KMS-11 (cell line): ENCODE measurements at regions not wholly inside any gene's neighbourhood (a gene's known extent, or its start where the extent isn't known, plus 50 kb on each side); places are given as distances from the start of the nearest gene placed in this dataset.

Source experiments
- H2AFZ ChIP-seq: fragments of 200-600 bp; sonication (generic); 2 replicates; pipeline ENCODE4 v1.6.1; 2016; ENCODE audit warnings: antibody characterized with exemption, mixed run types, low read depth
- H3K27ac ChIP-seq: fragments of 200-600 bp; sonication (generic); 2 replicates; pipeline ENCODE4 v1.6.1; 2016; ENCODE audit warnings: mild to moderate bottlenecking, mixed run types
- H3K27me3 ChIP-seq: fragments of 200-600 bp; sonication (generic); 2 replicates; pipeline ENCODE4 v1.6.1; 2017; ENCODE audit warnings: mild to moderate bottlenecking, low read depth, mixed run types, moderate library complexity; ENCODE audit not compliant: insufficient read depth
- H3K36me3 ChIP-seq: fragments of 200-600 bp; sonication (generic); 2 replicates; pipeline ENCODE4 v1.6.1; 2017; ENCODE audit warnings: mild to moderate bottlenecking, mixed run types; ENCODE audit not compliant: insufficient read depth
- H3K4me1 ChIP-seq: fragments of 200-600 bp; sonication (generic); 2 replicates; pipeline ENCODE4 v1.6.1; 2016; ENCODE audit warnings: mild to moderate bottlenecking, low read depth, mixed run types; ENCODE audit not compliant: poor library complexity, severe bottlenecking
- H3K4me2 ChIP-seq: fragments of 200-600 bp; sonication (generic); 2 replicates; pipeline ENCODE4 v1.7.0; 2016; ENCODE audit warnings: mild to moderate bottlenecking, mixed run types
- H3K4me3 ChIP-seq: fragments of 200-600 bp; sonication (generic); IDR thresholded peaks from 2 replicates; pipeline ENCODE4 v1.6.1; 2017; ENCODE audit warnings: low read depth, low read length, mixed read lengths; ENCODE audit not compliant: insufficient read depth
- H3K79me2 ChIP-seq: fragments of 200-600 bp; sonication (generic); 2 replicates; pipeline ENCODE4 v1.6.1; 2016; ENCODE audit warnings: low read depth, mixed run types; ENCODE audit not compliant: insufficient read depth
- H3K9ac ChIP-seq: fragments of 200-600 bp; sonication (generic); 2 replicates; pipeline ENCODE4 v1.6.1; 2016; ENCODE audit warnings: mild to moderate bottlenecking, mixed run types
- H4K20me1 ChIP-seq: fragments of 200-600 bp; sonication (generic); 2 replicates; pipeline ENCODE4 v1.6.1; 2016; ENCODE audit warnings: mild to moderate bottlenecking, mixed run types; ENCODE audit not compliant: insufficient read depth
- CTCF ChIP-seq: fragments of 200-600 bp; sonication (generic); conservative IDR thresholded peaks from 2 replicates; pipeline ENCODE4 v1.6.1; 2017; ENCODE audit warnings: low read depth, mild to moderate bottlenecking, antibody characterized with exemption, low read length, moderate library complexity, mixed read lengths

GRCh38 chr17:51546114-51546513 is 285.8 kb downstream of the UTP18 start:
- no peak overlapping the region for H3K9ac ChIP-seq
- H3K27me3 ChIP-seq: no peaks in the 10 kb centered on the region
- H3K27ac ChIP-seq: no peak overlapping the region
- H3K4me1 ChIP-seq: no peaks in the 10 kb centered on the region
- TF ChIP-seq CTCF: no peak
- H3K36me3 ChIP-seq: no peaks in the 10 kb centered on the region
- H2AFZ ChIP-seq: no peak overlapping the region
- no peaks in the 10 kb centered on the region for H3K79me2 ChIP-seq
- no peak overlapping the region for H3K4me3 ChIP-seq
- no peaks in the 10 kb centered on the region for H4K20me1 ChIP-seq
- no peak overlapping the region for H3K4me2 ChIP-seq

GRCh38 chr17:51548125-51548524 is 287.8 kb downstream of the UTP18 start:
- Histone ChIP-seq H3K79me2 (no peaks in the 10 kb centered on the region), H3K36me3 (no peaks in the 10 kb centered on the region), H3K27ac (no peak overlapping the region), H4K20me1 (no peaks in the 10 kb centered on the region), H3K4me1 (no peaks in the 10 kb centered on the region), H3K4me3 (no peak overlapping the region), H2AFZ (no peak overlapping the region), H3K27me3 (no peaks in the 10 kb centered on the region), H3K9ac (no peak overlapping the region), H3K4me2 (no peak overlapping the region)
- no peak for TF ChIP-seq CTCF

GRCh38 chr17:51555153-51555552 is 294.8 kb downstream of the UTP18 start:
- Histone ChIP-seq H3K9ac (no peak overlapping the region), H3K27me3 (no peaks in the 10 kb centered on the region), H3K4me1 (no peaks in the 10 kb centered on the region), H3K27ac (no peak overlapping the region), H3K4me3 (no peak overlapping the region), H3K79me2 (no peaks in the 10 kb centered on the region), H3K36me3 (no peaks in the 10 kb centered on the region), H2AFZ (no peak overlapping the region), H3K4me2 (no peak overlapping the region), H4K20me1 (no peaks in the 10 kb centered on the region)
- no peak for TF ChIP-seq CTCF

GRCh38 chr17:51559778-51560177 is 299.4 kb downstream of the UTP18 start:
- Histone ChIP-seq H3K9ac (no peak overlapping the region), H4K20me1 (no peaks in the 10 kb centered on the region), H3K4me2 (no peak overlapping the region), H3K4me3 (no peak overlapping the region), H3K4me1 (no peaks in the 10 kb centered on the region), H2AFZ (no peak overlapping the region), H3K79me2 (no peaks in the 10 kb centered on the region), H3K27me3 (no peaks in the 10 kb centered on the region), H3K36me3 (no peaks in the 10 kb centered on the region), H3K27ac (no peak overlapping the region)
- TF ChIP-seq CTCF: no peak

GRCh38 chr17:51560398-51560797 is 300.1 kb downstream of the UTP18 start:
- H3K79me2 ChIP-seq: no peaks in the 10 kb centered on the region

More at GRCh38 chr17:51560398-51560797, 300.1 kb downstream of the UTP18 start:
- Histone ChIP-seq H3K9ac (no peak overlapping the region), H3K4me3 (no peak overlapping the region), H3K36me3 (no peaks in the 10 kb centered on the region), H3K27me3 (no peaks in the 10 kb centered on the region), H3K4me1 (no peaks in the 10 kb centered on the region), H2AFZ (no peak overlapping the region), H4K20me1 (no peaks in the 10 kb centered on the region), H3K4me2 (no peak overlapping the region), H3K27ac (no peak overlapping the region)
- TF ChIP-seq CTCF: no peak
